ENCODE measurements at regions not wholly inside any gene's neighbourhood (a gene's known extent, or its start where the extent isn't known, plus 50 kb on each side); places are given as distances from the start of the nearest gene placed in this dataset.

DNA sequence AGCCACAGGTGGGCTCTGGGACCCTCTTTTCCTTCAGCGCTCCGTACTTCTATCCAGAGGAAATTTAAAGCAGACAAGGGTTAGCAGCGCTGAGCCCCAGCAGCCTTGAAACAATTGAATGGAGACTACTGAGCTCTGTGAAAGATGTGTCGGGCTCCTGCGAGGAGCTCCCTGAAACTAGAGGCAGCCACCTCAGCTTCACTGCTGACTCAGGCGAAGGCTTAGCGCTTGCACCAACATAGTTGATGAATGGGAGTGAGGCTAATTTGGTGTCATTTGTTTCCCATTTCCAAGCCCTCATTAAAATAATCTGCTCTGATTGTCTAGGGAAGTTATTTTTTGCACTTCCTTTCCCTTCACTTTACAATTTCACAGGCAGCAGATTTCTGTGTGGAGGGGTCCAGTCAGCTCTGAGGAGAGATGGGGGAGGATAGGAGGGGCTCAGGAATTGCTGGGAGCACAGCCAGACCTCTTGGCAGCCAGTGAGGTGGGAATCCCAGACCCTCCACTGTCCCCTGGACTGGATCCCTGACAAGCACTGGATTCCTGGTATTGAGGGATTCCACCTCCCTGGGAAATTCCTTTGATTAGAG is 398.9 kb upstream of the PLXNA2 start:
- no peak for DNase-seq

DNA sequence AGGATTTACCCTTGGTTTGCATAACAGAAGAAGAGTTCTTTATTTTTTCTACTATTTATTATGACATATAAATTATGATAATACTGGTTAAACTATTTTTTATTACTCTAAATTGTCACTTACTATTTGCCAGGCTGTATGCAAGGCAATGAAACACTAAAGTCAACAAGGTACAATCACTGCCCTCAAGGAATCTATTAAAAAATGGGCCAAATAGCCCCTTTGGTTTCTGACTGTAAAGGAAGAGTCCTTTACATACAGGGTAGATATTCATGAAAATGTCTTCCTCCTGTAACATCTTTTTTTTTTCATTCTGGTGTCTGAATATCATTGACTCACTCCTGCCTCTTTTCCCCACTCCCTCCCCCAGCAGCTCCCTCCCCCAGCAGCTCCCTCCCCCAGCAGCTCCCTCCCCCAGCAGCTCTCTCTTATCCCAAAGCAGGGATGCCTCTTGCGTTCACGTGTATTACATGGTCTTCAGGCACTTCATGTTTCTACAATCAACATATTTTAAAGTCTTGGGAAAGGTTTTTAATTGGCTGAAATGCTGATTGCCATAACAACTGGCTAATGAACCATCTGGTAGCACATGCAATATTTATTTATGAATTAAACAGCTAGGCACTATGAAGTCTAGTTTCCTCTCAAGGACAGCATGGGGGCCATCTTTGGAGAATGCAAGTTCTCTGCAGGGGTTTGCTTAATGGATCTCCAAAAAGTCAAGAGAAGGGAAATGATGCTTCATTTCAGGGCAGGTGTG is 400.4 kb upstream of the PLXNA2 start:
- no peak for DNase-seq

DNA sequence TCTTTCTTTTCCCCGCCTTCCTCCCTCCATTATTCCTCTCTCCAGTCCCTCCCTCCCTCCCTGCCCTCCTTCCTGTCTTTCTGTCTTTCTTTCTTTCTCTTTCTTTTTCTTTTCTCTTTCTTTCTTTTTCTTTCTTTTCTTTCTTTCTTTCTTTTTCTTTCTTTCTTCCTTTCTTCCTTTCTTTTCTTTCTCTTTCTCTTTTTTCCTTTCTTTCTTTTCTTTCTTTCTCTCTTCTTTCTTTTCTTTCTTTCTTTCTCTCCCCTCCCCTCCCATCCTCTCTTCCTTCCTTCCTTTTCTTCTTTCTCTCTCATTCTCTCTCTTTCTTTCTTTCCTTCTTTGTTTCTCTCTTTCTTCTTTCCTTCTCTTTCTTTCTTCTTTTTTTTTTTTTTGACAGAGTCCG is 402.2 kb upstream of the PLXNA2 start:
- no peak for DNase-seq

- no peak for DNase-seq
Observed at GRCh38 chr1:208648146-208648545, 404.0 kb upstream of the PLXNA2 start.

- peak; percentile 64 for DNase-seq
Observed at GRCh38 chr1:208652296-208653160, 408.3 kb upstream of the PLXNA2 start.

DNA sequence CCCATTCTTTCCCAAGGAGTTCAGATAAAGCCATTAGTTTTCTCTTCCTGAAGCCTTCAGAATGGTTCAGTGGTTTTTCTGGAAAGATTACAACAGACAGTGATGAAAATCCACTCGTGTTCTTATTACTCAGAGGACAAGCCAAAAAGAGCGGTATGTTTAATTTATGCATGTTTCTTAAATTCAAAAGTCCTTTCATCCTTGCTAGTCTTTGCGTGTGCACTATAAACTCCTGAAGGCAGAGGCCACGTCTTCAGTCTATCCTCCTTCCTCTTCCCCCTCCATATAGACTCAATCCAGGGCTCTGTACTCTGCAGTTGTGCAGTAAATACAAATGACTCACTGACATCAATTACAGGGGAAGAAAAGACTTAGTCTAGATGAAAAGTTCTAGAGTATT is 409.2 kb upstream of the PLXNA2 start:
- DNase-seq, result no peak

DNA sequence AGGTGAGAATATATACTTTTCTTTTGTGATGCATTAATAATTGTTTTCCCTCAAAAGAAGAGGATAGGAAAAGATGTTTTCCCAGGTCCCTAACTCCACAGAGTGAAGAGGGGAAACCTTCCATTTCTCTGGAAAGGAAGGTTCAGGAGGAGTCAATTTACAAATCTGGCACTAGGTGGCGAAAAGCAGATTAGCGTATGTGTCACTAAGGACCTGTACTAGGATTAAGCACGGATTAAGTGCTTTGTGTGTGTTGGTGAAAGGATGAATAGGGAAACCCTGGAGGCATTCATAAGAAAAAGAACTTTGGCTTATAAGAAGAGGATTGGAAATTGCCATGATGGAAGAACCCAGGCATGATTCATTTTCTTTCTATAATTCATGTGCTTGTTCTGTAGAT is 410.1 kb upstream of the PLXNA2 start:
- DNase-seq, result no peak

- no peak for DNase-seq
Observed at GRCh38 chr1:208665936-208666335, 421.8 kb upstream of the PLXNA2 start.

- no peak for DNase-seq
Observed at GRCh38 chr1:208668991-208669390, 424.8 kb upstream of the PLXNA2 start.

DNA sequence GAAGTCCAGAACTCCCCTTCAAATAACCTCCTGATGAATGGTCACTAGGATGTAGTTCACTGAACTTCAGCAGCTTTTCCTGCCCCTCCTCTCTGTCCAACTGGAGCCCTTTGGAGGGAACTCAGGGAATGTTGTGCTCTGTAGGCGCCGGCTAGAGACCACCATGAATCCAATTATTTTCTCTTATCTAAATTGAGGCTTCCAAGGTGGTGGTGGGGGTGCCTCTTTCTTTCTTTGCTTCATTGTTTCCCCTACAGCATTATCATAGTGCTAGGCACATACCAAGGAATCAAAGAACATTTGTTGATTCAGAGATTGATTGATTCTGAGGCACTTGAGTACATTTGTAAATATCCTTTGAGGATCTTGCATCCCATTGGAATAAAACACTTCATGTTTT is 426.6 kb upstream of the PLXNA2 start:
- DNase-seq, result no peak

DNA sequence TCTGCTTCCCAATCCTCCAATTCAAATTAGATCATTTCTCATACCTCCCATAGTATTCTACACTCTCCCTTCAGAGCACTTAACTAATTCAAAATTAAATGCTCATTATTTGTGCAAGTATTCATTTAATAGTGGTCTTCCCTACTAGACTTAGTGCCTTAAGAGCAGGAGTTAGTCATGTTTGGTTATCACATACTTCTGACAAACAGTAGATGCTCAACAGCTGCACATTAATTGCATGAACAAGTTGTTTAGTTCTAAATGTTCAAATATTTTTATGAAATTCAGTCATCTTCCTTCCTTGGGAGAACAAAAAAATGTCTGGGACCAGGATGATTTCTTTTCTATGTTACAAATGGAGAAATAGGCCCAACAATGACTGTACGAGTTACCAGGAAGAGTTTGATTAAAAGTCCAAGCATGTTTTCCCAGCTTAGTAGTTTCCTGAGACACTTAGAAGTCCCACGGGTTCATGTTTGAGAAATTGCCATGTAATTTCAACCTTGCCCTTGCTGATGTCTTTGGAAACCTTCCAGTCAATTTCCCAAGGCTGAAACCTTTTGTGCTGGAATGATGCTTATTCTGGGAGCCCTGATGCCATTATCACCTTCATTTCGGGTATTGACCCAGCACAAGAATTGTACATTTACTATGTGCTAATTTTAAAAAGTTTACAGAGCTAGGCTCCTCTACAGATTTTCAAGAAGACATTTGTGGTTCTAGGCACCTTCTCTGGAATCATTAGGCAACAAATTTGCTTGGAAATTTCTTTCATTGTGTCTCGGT is 437.9 kb upstream of the PLXNA2 start:
- peak; percentile 9 for DNase-seq

DNA sequence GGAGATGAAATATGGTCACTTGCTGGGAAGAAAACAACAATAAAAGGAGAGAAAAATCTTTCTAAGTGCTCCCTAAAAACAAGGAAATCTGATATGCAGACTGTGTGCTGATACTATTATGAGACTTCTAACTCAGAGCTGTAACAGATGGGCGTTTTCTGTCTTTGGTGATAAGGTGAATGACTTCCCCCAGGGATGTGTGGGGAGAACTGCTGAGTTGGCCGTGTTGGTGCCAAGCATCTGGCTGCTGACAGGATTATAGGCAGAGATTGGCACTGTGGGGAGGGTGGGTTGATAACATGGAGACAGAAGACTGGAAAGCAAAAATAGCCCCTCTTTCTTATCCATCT is 438.5 kb upstream of the PLXNA2 start:
- no peak for DNase-seq

DNA sequence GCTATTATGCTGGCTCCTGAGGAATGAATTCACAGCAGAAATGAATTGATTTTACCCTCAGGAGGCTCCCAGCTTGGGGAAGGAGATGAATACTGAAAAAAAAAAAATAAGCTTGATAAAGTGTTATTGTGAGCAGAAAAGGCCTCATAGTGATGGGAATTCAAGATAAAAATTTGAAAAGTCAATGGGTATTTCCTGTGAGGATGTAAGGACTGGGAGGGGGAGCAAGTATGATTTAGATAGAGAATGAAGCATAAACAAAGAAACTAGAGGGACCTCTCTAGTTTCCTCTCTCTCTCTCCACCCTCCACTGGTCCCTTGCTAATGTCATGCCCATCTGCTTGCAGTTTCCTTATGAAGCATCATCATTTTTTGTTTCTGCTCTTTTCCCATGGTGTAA is 439.0 kb upstream of the PLXNA2 start:
- DNase-seq, result no peak

GRCh38 chr1:208684192-208684591 is 440.0 kb upstream of the PLXNA2 start:
- no peak for DNase-seq

DNA sequence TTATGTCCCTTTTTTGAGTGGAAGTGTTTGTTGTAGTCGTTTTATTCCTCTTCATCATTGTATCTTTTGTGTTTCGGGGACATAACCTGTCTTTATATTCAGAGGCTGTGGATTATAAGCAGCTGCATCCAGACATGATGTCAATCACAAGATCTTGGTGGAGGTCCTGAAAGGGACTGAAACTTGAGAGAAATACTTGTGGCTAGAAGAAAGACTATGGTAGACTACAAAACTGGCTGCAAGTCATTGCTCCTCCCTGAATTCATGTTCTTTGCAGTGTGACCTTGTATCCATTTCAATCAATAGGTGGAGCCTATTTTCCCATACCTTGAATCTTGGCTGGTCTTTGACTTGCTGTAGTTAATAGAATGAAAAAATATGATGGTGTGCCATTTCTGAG is 442.4 kb upstream of the PLXNA2 start:
- no peak for DNase-seq

DNA sequence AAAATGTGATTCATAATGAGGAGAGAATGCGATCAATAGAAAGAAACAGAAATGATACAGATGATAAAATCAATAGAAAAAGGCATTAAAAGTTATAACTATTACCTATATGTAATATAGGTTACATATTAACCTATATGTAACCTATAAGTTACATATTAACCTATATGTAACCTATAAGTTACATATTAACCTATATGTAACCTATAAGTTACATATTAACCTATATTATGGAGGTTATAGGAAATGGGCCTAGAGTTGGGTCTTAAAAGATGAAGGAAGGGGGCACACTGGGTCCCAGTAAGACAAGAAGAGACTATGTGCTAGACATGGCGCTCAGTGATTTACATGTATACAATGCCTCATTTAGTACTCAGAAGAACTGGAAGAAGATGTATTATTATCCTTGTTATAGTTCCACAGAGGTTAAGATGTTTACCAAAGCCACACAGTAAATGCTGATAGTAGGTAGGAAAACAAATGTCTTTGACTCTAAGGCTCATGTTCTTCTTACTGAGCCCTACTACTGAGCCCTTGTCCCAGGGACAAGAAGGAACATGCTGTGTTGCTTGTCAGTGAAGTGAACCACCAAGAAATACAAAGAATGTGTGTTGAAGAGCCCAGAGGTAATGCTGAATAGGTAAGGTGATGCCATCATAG is 444.6 kb upstream of the PLXNA2 start:
- no peak for DNase-seq

GRCh38 chr1:208691012-208691411 is 446.8 kb upstream of the PLXNA2 start:
- no peak for DNase-seq

DNA sequence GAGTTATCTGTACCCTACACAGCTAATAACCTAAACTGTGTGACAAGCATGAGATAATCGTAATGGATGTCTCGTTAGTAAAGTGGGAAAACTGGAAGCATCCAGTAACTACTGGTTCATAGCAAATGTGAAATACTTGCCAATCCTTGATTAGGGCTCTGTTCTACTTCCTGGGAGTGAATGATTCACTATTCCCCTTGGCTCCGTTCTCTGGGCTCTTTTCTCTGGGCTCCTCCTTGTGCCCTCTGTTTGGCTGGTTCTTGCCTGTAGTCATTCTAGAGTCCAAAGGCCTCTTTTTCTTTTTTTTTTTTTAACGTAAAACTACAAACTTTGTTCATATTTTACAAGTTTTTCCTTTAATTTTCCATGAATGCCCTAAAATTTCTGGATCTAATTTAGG is 465.8 kb upstream of the PLXNA2 start:
- no peak for DNase-seq

DNA sequence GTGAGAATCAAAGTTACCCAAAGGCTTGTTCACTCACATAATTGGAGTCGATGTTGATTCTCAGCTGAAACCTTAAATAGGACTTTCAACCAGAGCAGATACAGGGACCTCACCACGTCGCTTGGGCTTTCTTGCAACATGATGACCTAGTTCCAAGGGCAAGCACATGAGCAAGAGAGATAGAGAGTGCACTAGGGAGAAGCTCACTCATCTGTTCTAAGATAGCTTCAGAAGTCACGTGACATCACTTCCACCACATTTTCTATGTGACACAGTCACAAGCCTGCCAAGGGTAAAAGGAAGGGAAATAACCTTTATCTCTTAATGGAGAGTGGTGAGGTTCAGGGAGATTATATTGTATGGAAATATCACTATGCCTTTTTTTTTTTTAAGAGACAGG is 470.1 kb upstream of the PLXNA2 start:
- no peak for DNase-seq

- DNase-seq, result no peak
Observed at GRCh38 chr1:208717525-208717924, 473.3 kb upstream of the PLXNA2 start.

GRCh38 chr1:208722592-208722991 is 478.4 kb upstream of the PLXNA2 start:
- DNase-seq, result no peak

- DNase-seq, result no peak
Observed at GRCh38 chr1:208724079-208724478, 479.9 kb upstream of the PLXNA2 start.

All from right kidney (tissue), 1 donor.